GM10248 (cell line): ENCODE measurements at regions not wholly inside any gene's neighbourhood (a gene's known extent, or its start where the extent isn't known, plus 50 kb on each side); places are given as distances from the start of the nearest gene placed in this dataset.
"Not testable (repeated sequence)": the region's sequence is repeated elsewhere in the genome, so short reads cannot be mapped to it uniquely, and the experiment has no call there.

Source experiments
- CTCF ChIA-PET: fragments of 300-600 bp; sonication (Branson Sonifier 250); formaldehyde crosslinking; extraction: SDS; loops from one replicate; lab custom pipeline; 2021; ENCODE audit warnings: antibody characterized with exemption; lab: Yijun Ruan, JAX
- POLR2A ChIA-PET: fragments of 350-650 bp; sonication (Branson Sonifier 250); formaldehyde crosslinking; extraction: SDS; loops from one replicate; lab custom pipeline; 2020; ENCODE audit warnings: antibody characterized with exemption; lab: Yijun Ruan, JAX
- DNase-seq: peaks from one replicate; pipeline ENCODE4 v3.0.0; 2012; ENCODE audit errors: extremely low spot score
- CTCF ChIP-seq: IDR thresholded peaks from 2 replicates; pipeline ENCODE4 v1.5.1; 2012; ENCODE audit warnings: mild to moderate bottlenecking, low read depth; ENCODE audit errors: extremely low read depth, missing control alignments, control extremely low read depth

- DNase-seq, result no peak
- no peak for TF ChIP-seq CTCF
- ChIA-PET CTCF (interaction anchor here (0.9 to 1.9 kb wide), 6 partner anchors 8 to 94 kb away, joined by 3 to 6 read pairs (median 4); no protein-coding TSS in a partner anchor), POLR2A (interaction anchor here (0.7 kb wide), 1 partner anchor 23 kb away, joined by 4 read pairs; no protein-coding TSS in a partner anchor)
Observed at GRCh38 chr3:51588724-51589123, 50.2 kb downstream of the RAD54L2 start.

- TF ChIP-seq CTCF, result no peak
- ChIA-PET POLR2A (no interaction called here), CTCF (interaction anchor here (0.7 to 1.5 kb wide), 3 partner anchors 13 to 78 kb away, joined by 3 to 4 read pairs (median 4); no protein-coding TSS in a partner anchor)
- no peak for DNase-seq
Observed at GRCh38 chr3:51591231-51591630, 52.7 kb downstream of the RAD54L2 start.

GRCh38 chr3:51593697-51594096 lies 55.2 kb downstream of the RAD54L2 start:
- ChIA-PET CTCF (interaction anchor here (1.2 to 1.8 kb wide), 4 partner anchors 19 to 92 kb away, joined by 3 to 5 read pairs (median 4); no protein-coding TSS in a partner anchor), POLR2A (no interaction called here)

GRCh38 chr3:51599638-51600037 lies 61.1 kb downstream of the RAD54L2 start:
- POLR2A ChIA-PET, DNase-seq: not testable (repeated sequence)
- CTCF ChIA-PET, result interaction anchor here (1.2 to 1.8 kb wide), 4 partner anchors 10 to 100 kb away, joined by 3 to 6 read pairs (median 4); partner anchors contain the start of gene DCAF1

More at GRCh38 chr3:51593697-51594096, 55.2 kb downstream of the RAD54L2 start:
- no peak for TF ChIP-seq CTCF
- no peak for DNase-seq

- ChIA-PET POLR2A (no interaction called here), CTCF (interaction anchor here (0.8 to 1.2 kb wide), 5 partner anchors 8 to 65 kb away, joined by 3 to 6 read pairs (median 4); no protein-coding TSS in a partner anchor)
- TF ChIP-seq CTCF, result no peak
- no peak for DNase-seq
Observed at GRCh38 chr3:51604212-51604611, 65.7 kb downstream of the RAD54L2 start.

GRCh38 chr3:51605938-51606337 lies 65.1 kb upstream of the TEX264 start:
- no peak for DNase-seq
- TF ChIP-seq CTCF, result no peak
- POLR2A ChIA-PET, result no interaction called here
- CTCF ChIA-PET, result no interaction called here

- CTCF ChIA-PET, DNase-seq, POLR2A ChIA-PET: not testable (repeated sequence)
Observed at GRCh38 chr3:51606871-51607270, 64.2 kb upstream of the TEX264 start.

- POLR2A ChIA-PET, DNase-seq, CTCF ChIA-PET: not testable (repeated sequence)
Observed at GRCh38 chr3:51607591-51608325, 63.3 kb upstream of the TEX264 start.
